ENCODE measurements at regions not wholly inside any gene's neighbourhood (a gene's known extent, or its start where the extent isn't known, plus 50 kb on each side); places are given as distances from the start of the nearest gene placed in this dataset.
"Not testable (repeated sequence)": the region's sequence is repeated elsewhere in the genome, so short reads cannot be mapped to it uniquely, and the experiment has no call there.

- DNase-seq (ENCODE audit: low read depth): no peak
Measured at GRCh38 chr3:153614140-153614539, 452.1 kb downstream of the RAP2B start.

GRCh38 chr3:153614563-153614962 lies 452.5 kb downstream of the RAP2B start:
- peak; percentile 83 for DNase-seq (ENCODE audit: low read depth)

DNA sequence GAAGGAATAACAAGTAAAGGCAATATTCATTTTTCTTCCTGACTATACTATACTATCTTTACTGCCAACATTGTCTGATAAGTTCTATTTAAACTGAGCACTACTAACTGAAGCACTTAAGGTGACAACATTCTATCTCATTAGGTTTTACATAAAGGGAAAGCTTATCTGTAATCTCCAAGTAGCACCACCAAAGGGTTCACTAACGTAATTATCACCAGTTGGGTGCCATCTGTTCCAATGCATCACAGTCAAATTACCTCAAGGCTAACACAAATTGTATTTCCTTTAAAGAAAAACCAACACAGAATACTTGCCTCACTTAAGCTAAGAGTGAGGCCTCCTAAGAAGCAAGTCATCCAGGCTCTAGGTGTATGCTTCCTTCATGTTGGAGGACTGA lies 453.8 kb downstream of the RAP2B start:
- no peak for DNase-seq (ENCODE audit: low read depth)

- no peak for DNase-seq (ENCODE audit: low read depth)
Measured at GRCh38 chr3:153617463-153617862, 455.4 kb downstream of the RAP2B start.

DNA sequence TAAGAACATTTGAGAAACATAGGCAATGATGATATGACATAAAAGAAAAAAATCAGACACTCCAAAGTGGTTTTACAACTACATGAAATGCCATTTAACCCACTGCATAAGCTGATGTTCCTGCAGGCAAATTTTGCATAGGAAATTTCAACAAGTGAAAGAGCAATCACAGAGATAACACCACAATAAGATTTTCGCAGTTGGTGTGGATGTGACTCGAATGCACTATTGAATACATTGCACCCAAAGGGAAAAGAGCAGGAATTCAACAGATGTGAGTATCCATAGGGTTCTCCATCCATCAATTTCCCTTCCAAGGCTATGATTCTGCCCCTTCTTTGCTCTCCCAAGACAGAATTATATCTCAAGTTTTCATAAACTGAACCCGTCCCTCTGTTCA lies 456.1 kb downstream of the RAP2B start:
- no peak for DNase-seq (ENCODE audit: low read depth)

DNA sequence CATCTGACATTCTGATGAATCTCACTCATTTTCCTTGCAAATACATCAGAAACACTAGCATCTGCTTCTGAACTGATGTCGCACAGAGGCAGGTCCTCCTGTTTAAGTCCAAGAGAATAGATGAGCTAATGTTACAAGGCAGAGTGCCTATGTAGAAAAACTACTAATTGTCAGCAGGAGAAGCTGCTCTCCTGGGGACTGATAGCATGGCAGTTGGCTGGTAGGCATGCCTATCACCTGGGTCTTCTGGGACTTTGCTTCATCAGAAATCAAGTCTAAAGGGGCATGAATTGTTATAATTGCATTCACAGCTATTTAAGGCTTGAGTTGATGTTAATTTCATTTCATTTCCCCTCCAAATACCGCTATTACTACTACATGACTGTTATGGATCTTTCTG lies 457.2 kb downstream of the RAP2B start:
- no peak for DNase-seq (ENCODE audit: low read depth)

DNA sequence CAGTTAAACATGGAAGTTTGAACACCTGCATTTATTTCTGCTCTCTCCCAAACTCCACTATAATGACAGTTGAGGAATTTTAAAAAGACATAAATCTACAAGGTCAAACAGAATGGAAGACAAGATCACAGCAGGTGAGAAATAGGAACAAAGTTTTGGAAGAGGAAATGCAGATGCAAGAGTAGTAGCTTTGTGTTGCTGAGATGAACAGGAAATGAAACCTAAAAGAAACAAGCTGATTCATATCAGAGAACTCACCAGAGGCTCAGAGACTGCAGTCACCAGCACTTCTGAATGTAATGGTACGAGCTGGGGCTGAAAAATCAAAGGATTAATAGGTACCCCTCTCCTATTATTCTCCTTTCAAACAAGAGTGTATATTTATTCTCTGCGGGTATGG lies 459.9 kb downstream of the RAP2B start:
- DNase-seq (ENCODE audit: low read depth): no peak

- DNase-seq (ENCODE audit: low read depth): no peak
Measured at GRCh38 chr3:153623834-153624233, 461.8 kb downstream of the RAP2B start.

DNA sequence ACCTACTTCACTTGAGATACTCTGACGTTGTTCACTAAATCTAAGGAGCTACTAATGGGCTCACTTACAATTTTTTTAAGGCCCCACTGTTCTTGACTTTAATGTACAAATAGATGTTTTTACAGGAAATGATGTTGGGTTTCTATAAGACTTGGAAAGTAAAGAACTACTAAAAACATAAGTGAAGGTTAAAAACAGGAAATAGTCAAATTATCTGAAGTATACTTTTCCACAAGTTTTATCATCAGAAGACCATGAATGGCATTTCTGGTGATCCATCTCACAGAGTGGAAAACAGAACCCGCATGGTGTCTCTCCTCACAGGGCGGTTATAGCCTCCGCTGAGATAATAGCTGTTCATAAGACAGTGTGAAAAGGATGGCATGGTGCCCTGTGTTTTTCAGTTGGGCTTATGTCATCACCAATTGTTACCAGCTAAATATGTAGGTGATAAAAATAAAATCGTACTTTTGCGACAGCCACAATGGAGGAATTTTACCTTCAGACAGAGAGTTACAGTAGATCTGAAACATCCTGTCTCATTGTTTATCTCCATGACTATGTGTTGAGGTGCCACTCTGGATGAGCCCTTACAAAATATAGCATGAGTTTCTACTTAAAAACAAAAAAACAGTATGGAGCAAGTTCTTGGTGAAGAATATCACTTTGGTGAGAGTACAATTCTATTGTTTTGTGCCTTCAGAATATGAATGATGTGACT lies 462.4 kb downstream of the RAP2B start:
- DNase-seq (ENCODE audit: low read depth): no peak

DNA sequence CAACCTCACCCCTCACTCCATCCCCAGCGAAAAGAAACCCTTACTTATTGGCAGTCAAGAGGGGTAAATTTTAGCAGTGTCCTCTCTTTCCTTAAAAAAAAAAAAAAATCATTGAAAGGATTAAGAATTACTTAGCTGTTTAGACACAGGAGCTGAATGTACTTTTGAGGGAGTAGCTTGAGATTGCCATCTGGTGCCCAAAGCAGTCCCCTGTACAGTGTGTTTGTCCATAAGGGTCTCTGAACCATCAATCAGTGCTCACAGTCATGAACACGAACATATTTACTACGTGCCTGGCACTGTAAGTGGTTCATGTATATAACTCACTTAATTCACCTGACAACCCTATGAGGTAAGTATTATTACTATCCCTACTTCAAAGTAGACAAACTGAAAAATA lies 463.5 kb downstream of the RAP2B start:
- no peak for DNase-seq (ENCODE audit: low read depth)

DNA sequence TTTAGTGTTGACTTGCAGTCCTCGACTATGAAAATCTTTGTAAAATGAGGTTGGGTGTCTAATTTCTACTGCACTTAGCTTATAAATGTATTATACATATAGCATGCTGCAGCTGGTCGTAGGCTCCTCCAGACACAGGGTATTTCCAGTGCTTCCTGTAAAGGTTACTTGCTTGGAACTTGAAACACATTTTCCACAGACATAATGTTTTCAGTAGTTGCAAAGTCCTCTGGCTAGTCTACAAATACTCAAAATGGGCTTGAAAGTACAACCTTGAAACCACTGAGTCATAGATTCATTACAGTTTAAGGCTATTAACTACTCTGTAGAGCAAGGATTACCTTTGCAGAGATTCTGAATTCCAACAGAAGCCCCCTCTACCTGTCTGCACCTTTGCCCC lies 464.1 kb downstream of the RAP2B start:
- no peak for DNase-seq (ENCODE audit: low read depth)

DNA sequence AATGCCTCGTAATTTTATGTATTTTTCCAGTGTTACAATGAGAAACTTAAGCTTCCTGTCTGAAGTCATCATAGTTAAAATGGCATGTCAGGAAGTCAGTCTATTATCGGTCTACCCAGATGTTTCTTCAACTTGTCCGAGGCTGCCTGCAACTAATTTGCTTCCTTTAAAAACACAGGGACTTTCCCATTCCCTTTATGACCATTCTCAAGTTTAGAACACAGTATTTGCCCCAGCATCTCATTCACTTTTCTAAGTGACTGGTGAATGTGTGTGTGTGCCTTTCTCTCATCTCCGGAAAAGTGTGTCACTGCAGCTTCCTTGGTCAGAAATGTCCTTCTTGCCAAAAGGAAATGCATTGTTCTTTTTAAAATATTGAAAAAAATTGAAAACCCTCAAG lies 466.6 kb downstream of the RAP2B start:
- DNase-seq (ENCODE audit: low read depth): no peak

DNA sequence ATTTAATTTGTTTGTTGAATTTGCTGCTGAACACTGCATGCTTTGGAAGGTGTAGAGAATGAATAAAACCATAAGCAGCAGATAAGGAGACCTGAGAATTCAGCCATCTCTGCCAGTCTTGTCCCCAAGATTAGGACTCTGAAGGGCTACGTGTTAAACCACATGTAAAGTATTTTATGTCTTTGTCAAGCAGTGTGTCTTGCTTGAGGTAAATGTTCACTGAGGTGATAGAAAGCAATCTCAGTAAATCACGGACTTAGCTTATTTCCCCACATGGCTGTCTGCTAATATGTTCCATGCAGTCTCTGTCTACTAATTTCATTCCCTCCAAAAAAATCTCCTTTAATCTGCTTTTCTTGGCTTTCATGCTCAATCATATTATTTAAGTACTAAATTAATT lies 467.1 kb downstream of the RAP2B start:
- no peak for DNase-seq (ENCODE audit: low read depth)

GRCh38 chr3:153631102-153631501 lies 469.1 kb downstream of the RAP2B start:
- DNase-seq (ENCODE audit: low read depth): no peak

GRCh38 chr3:153631664-153632063 lies 469.6 kb downstream of the RAP2B start:
- no peak for DNase-seq (ENCODE audit: low read depth)

GRCh38 chr3:153633407-153633806 lies 471.4 kb downstream of the RAP2B start:
- no peak for DNase-seq (ENCODE audit: low read depth)

DNA sequence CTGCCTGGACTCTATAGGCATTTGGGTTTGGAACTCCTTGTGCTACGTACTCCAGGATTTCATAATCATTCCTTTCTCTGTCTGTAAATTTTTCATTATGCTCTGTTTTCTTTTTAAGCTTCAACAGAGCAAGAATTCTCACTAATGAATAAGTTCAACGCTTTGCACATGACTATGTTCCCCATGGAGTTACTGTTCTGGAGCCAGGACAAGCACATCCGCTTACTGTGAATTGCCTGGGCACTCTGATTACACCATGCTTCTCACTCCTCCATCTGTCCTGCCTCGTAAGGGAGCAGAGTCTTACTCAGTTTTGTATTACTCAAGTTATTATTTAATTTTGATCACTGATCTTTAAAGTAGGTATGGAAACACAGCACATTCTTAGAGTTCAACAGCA lies 472.7 kb downstream of the RAP2B start:
- DNase-seq (ENCODE audit: low read depth): no peak

- DNase-seq (ENCODE audit: low read depth): no peak
Measured at GRCh38 chr3:153639631-153640030, 477.6 kb downstream of the RAP2B start.

- no peak for DNase-seq (ENCODE audit: low read depth)
Measured at GRCh38 chr3:153640689-153641665, 479.0 kb downstream of the RAP2B start.

GRCh38 chr3:153642576-153642975 lies 478.6 kb upstream of the ARHGEF26 start:
- not testable (repeated sequence) for DNase-seq (ENCODE audit: low read depth)

DNA sequence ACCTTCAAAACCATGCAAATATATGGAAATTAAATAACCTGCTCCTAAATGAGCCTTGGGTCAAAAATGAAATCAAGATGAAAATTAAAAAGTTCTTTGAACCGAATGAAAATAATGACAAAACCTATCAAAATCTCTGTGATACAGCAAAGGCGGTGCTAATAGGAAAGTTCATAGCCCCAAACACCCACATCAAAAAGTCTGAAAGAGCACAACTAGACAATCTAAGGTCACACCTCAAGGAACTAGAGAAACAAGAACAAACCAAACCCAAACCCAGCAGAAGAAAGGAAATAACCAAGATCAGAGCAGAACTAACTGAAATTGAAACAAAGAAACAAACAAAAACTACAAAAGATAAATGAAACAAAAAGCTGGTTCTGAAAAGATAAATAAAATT lies 477.7 kb upstream of the ARHGEF26 start:
- not testable (repeated sequence) for DNase-seq (ENCODE audit: low read depth)

- no peak for DNase-seq (ENCODE audit: low read depth)
Measured at GRCh38 chr3:153649286-153649839, 471.8 kb upstream of the ARHGEF26 start.

- no peak for DNase-seq (ENCODE audit: low read depth)
Measured at GRCh38 chr3:153652076-153652475, 469.1 kb upstream of the ARHGEF26 start.

Measured in renal cortical epithelial cell (primary cell).